Activated naive CD4-positive, alpha-beta T cell treated with anti-CD3 and anti-CD28 coated beads, Interleukin-2, amount 50 U/mL, for 72 hours (primary cell): ENCODE measurements at regions not wholly inside any gene's neighbourhood (a gene's known extent, or its start where the extent isn't known, plus 50 kb on each side); places are given as distances from the start of the nearest gene placed in this dataset.

Source experiments
- ATAC-seq, 2 donors: fragments of 150-1000 bp; cut with Tn5 transposase; 2 replicates each; pipeline ENCODE4 v1.10.0; 2021; ENCODE audit warnings: mild to moderate bottlenecking in 2 of 2, moderate library complexity in 2 of 2
- DNase-seq, 2 donors: peaks; one replicate each; pipeline ENCODE4 v3.0.0; 2021 to 2022; ENCODE audit warnings: low spot score in 2 of 2
- H3K27ac Mint-ChIP-seq, 2 donors: one replicate each; pipeline ENCODE4 v1.8.0; 2022; ENCODE audit warnings: mild to moderate bottlenecking in 2 of 2, mixed read lengths in 2 of 2
- H3K36me3 Mint-ChIP-seq, 2 donors: one replicate each; pipeline ENCODE4 v1.8.0; 2022; ENCODE audit warnings: mixed read lengths in 2 of 2
- H3K9me3 Mint-ChIP-seq, 2 donors: one replicate each; pipeline ENCODE4 v1.8.0; 2022; ENCODE audit warnings: mixed read lengths in 2 of 2

- ATAC-seq (no peak), DNase-seq (no peak)
- peaks cover 17 to 19% of the 10 kb centered on the region in 2 donors for H3K9me3 Mint-ChIP-seq
- peaks cover 0 to 11% of the 10 kb centered on the region in 2 donors for H3K36me3 Mint-ChIP-seq
- no peak overlapping the region for H3K27ac Mint-ChIP-seq
These were observed 1591.4 kb upstream of the PCDH7 start for GRCh38 chr4:29128810-29129209.

GRCh38 chr4:29131304-29131703 lies 1588.9 kb upstream of the PCDH7 start:
- Mint-ChIP-seq H3K36me3 (peaks cover 0 to 7% of the 10 kb centered on the region in 2 donors), H3K27ac (no peak overlapping the region), H3K9me3 (peaks cover 10 to 12% of the 10 kb centered on the region in 2 donors)
- ATAC-seq (no peak), DNase-seq (no peak)

DNA sequence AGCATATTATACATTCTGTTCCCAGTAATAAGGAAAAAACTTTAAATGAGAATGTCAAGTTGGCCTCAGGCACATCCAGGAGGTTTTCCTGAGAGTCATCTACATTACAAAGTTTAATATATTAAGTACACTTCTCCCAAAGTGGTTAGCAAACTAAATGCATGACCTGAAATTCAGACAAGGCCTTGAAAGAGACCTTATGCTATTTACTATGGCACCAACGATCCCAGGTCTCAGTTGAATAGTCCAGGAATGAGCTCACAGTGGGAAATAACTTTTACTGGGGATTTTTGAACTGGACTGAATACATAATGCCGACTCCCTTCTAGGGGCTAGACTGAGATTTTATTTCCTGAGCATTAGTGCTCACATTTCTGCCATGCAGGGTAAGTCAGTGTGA lies 1577.5 kb upstream of the PCDH7 start:
- no peak overlapping the region for H3K27ac Mint-ChIP-seq
- ATAC-seq (no peak), DNase-seq (no peak)
- H3K9me3 Mint-ChIP-seq, result peaks cover 10 to 14% of the 10 kb centered on the region in 2 donors
- H3K36me3 Mint-ChIP-seq, result no peaks in the 10 kb centered on the region

- peaks cover 25 to 29% of the 10 kb centered on the region in 2 donors for H3K9me3 Mint-ChIP-seq
- no peaks in the 10 kb centered on the region for H3K36me3 Mint-ChIP-seq
- H3K27ac Mint-ChIP-seq, result no peak overlapping the region
- ATAC-seq (no peak), DNase-seq (no peak)
These were observed 1568.6 kb upstream of the PCDH7 start for GRCh38 chr4:29151584-29151983.

GRCh38 chr4:29153642-29154041 lies 1566.5 kb upstream of the PCDH7 start:
- no peak for DNase-seq

GRCh38 chr4:29175291-29175690 lies 1544.9 kb upstream of the PCDH7 start:
- H3K36me3 Mint-ChIP-seq, result no peaks in the 10 kb centered on the region
- ATAC-seq (no peak), DNase-seq (no peak)
- H3K9me3 Mint-ChIP-seq, result peaks cover 16 to 34% of the 10 kb centered on the region in 2 donors
- H3K27ac Mint-ChIP-seq, result no peak overlapping the region

More at GRCh38 chr4:29153642-29154041, 1566.5 kb upstream of the PCDH7 start:
- no peaks in the 10 kb centered on the region for H3K36me3 Mint-ChIP-seq
- no peak for ATAC-seq
- no peak overlapping the region for H3K27ac Mint-ChIP-seq
- H3K9me3 Mint-ChIP-seq, result peaks cover 18 to 24% of the 10 kb centered on the region in 2 donors

- Mint-ChIP-seq H3K9me3 (peaks cover 0 to 9% of the 10 kb centered on the region in 2 donors), H3K27ac (no peak overlapping the region), H3K36me3 (no peaks in the 10 kb centered on the region)
- DNase-seq, result no peak
- ATAC-seq, result no peak
These were observed 1521.1 kb upstream of the PCDH7 start for GRCh38 chr4:29199025-29199424.

GRCh38 chr4:29199485-29199884 lies 1520.7 kb upstream of the PCDH7 start:
- no peaks in the 10 kb centered on the region for H3K36me3 Mint-ChIP-seq
- DNase-seq (no peak), ATAC-seq (no peak)
- H3K9me3 Mint-ChIP-seq, result peaks cover 1 to 11% of the 10 kb centered on the region in 2 donors
- H3K27ac Mint-ChIP-seq, result no peak overlapping the region

- ATAC-seq, result no peak
- H3K9me3 Mint-ChIP-seq, result peaks cover 10 to 14% of the 10 kb centered on the region in 2 donors
- DNase-seq, result no peak
- H3K36me3 Mint-ChIP-seq, result no peaks in the 10 kb centered on the region
- H3K27ac Mint-ChIP-seq, result no peak overlapping the region
These were observed 1507.1 kb upstream of the PCDH7 start for GRCh38 chr4:29213020-29213419.

DNA sequence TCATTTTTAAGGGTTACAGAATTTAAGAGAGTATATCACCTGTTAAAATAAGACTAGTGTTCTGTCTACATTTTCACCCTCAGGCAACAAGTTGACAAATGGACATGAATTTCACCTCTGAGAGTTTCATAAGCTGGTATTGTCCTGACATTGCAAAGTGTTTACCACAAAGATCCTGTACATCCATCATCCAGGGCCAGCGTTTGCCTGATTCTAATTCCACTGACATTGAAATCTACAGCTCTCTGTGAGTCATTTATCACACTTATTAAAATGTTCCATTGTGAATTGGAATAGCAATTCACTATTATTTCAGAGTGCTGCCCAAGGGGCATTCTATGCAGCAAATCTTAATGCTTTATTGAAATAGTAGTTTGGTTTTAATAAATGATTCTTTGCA lies 1499.4 kb upstream of the PCDH7 start:
- Mint-ChIP-seq H3K36me3 (no peaks in the 10 kb centered on the region), H3K9me3 (peaks cover 7 to 12% of the 10 kb centered on the region in 2 donors), H3K27ac (no peak overlapping the region)
- no peak for DNase-seq
- ATAC-seq, result no peak

DNA sequence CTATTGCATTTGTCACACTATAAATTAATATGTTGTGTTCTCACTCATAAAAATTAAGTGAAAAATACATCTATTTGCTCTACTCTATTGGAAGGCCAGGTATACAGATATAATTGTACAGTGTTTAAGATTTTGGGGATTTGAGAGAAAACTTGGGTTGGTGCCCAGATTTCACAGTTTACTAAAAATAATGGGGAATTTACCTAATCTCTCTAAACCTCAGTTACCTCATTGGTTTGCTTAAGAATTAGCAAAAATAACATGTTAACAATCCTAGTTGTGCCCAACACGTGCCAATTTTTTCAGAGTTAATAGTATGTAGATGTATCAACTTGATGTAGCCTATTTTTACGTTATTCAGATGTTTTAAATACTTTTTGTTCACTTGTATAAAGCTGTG lies 1495.3 kb upstream of the PCDH7 start:
- ATAC-seq (no peak), DNase-seq (no peak)
- Mint-ChIP-seq H3K36me3 (no peaks in the 10 kb centered on the region), H3K27ac (no peak overlapping the region), H3K9me3 (peaks cover 3 to 14% of the 10 kb centered on the region in 2 donors)

GRCh38 chr4:29240641-29241040 lies 1479.5 kb upstream of the PCDH7 start:
- DNase-seq, result no peak
- Mint-ChIP-seq H3K9me3 (peaks cover 7% of the 10 kb centered on the region in 2 donors), H3K36me3 (no peaks in the 10 kb centered on the region), H3K27ac (no peak overlapping the region)
- ATAC-seq, result no peak

GRCh38 chr4:29243054-29243453 lies 1477.1 kb upstream of the PCDH7 start:
- DNase-seq, result no peak
- Mint-ChIP-seq H3K9me3 (peaks cover 0 to 4% of the 10 kb centered on the region in 2 donors), H3K27ac (no peak overlapping the region), H3K36me3 (no peaks in the 10 kb centered on the region)
- no peak for ATAC-seq

DNA sequence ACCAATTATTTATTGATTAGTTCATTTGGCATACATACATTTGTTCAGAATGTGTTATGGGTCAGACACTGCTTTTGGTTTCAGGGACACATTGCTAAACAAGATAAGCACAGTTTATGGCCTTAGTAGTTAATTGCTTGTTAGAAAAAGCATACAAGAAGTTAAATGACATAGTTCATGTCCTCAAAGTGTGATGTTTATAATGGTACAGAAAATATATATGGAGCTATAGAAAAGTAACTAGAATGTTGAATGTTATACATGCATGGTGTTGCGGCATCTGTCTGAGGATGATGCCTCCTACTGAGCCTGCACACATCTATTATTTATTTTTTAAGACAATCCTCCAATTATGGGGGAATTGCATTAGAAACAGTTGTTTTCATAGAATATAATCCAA lies 1476.3 kb upstream of the PCDH7 start:
- Mint-ChIP-seq H3K27ac (no peak overlapping the region), H3K36me3 (no peaks in the 10 kb centered on the region), H3K9me3 (peaks cover 0 to 4% of the 10 kb centered on the region in 2 donors)
- DNase-seq (no peak), ATAC-seq (no peak)

- peaks cover 15 to 26% of the 10 kb centered on the region in 2 donors for H3K9me3 Mint-ChIP-seq
- no peak overlapping the region for H3K27ac Mint-ChIP-seq
- ATAC-seq (no peak), DNase-seq (no peak)
- peaks cover 0 to 6% of the 10 kb centered on the region in 2 donors for H3K36me3 Mint-ChIP-seq
These were observed 1460.6 kb upstream of the PCDH7 start for GRCh38 chr4:29259556-29259955.

GRCh38 chr4:29262986-29263385 lies 1457.2 kb upstream of the PCDH7 start:
- Mint-ChIP-seq H3K27ac (no peak overlapping the region), H3K36me3 (peaks cover 0 to 6% of the 10 kb centered on the region in 2 donors), H3K9me3 (peaks cover 12 to 18% of the 10 kb centered on the region in 2 donors)
- ATAC-seq (no peak), DNase-seq (no peak)

DNA sequence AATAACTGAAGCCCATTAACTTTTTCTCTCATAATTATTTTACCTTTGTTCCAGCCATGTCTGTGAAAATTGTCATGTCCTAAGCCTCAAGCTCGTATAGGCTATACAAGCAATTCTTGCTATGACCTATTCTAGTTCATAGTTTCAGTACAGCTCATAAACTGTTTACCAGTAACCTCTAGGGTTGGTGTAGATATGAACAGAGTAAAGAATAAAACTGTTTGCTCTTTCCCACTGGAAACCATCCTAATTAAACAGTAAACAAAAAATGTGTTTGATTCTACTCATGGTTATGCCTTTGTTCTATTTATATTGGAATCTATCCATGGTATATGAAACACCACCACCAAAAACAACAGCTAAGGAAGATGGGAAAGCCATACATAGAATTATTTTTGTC lies 1444.0 kb upstream of the PCDH7 start:
- Mint-ChIP-seq H3K27ac (no peak overlapping the region), H3K36me3 (no peaks in the 10 kb centered on the region), H3K9me3 (peaks cover 11 to 15% of the 10 kb centered on the region in 2 donors)
- no peak for ATAC-seq
- no peak for DNase-seq

- ATAC-seq, result no peak
- no peak overlapping the region for H3K27ac Mint-ChIP-seq
- peaks cover 7 to 13% of the 10 kb centered on the region in 2 donors for H3K9me3 Mint-ChIP-seq
- H3K36me3 Mint-ChIP-seq, result no peaks in the 10 kb centered on the region
- no peak for DNase-seq
These were observed 1442.8 kb upstream of the PCDH7 start for GRCh38 chr4:29277381-29277780.

GRCh38 chr4:29278585-29278984 lies 1441.6 kb upstream of the PCDH7 start:
- Mint-ChIP-seq H3K27ac (no peak overlapping the region), H3K36me3 (no peaks in the 10 kb centered on the region), H3K9me3 (peaks cover 12% of the 10 kb centered on the region in 2 donors)
- DNase-seq (no peak), ATAC-seq (no peak)
